Stimulated activated naive CD8-positive, alpha-beta T cell treated with anti-CD3 and anti-CD28 coated beads, Interleukin-15, Interleukin-2, amounts not matched to agents 100 ng/mL and 50 ng/mL, for 24 hours (primary cell): ENCODE measurements at regions not wholly inside any gene's neighbourhood (a gene's known extent, or its start where the extent isn't known, plus 50 kb on each side); places are given as distances from the start of the nearest gene placed in this dataset.
A peak's percentile ranks its signal among the peaks of the same experiment; 100 is the strongest.
"Not testable (repeated sequence)": the region's sequence is repeated elsewhere in the genome, so short reads cannot be mapped to it uniquely, and the experiment has no call there.

Source experiments
- H3K27ac Mint-ChIP-seq: one replicate; pipeline ENCODE4 v1.8.0; 2021; ENCODE audit warnings: mild to moderate bottlenecking, mixed read lengths
- H3K27me3 Mint-ChIP-seq: one replicate; pipeline ENCODE4 v1.8.0; 2021; ENCODE audit warnings: mixed read lengths
- H3K36me3 Mint-ChIP-seq: one replicate; pipeline ENCODE4 v1.8.0; 2021; ENCODE audit warnings: low read depth, mixed read lengths
- H3K4me1 Mint-ChIP-seq: one replicate; pipeline ENCODE4 v1.8.0; 2021; ENCODE audit warnings: low read depth, mixed read lengths
- H3K4me3 Mint-ChIP-seq: one replicate; pipeline ENCODE4 v1.8.0; 2021; ENCODE audit warnings: mild to moderate bottlenecking, mixed read lengths
- H3K9me3 Mint-ChIP-seq: one replicate; pipeline ENCODE4 v1.8.0; 2021; ENCODE audit warnings: mixed read lengths

DNA sequence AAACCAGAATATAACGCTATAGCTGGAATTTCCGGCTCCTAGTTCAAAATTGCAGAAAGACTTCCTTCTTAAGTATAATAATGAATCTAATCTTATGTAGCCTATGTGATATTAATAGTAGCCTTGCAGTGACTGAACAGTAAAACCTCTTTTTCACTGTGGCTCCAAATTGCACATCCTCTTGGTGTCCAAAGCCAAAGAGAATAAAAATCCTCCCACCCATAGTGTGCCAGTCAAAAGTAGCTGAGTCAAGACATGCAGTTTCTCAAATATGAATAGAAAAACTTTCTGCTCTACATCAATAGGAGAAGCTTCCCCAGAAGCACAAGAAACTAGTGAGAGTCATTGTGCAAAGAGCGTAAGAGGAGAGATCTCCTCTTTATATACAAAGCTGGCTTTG, 76.0 kb upstream of the PICALM start:
- H3K4me3 Mint-ChIP-seq, result no peak overlapping the region
- H3K27me3 Mint-ChIP-seq, result no peaks in the 10 kb centered on the region
- H3K9me3 Mint-ChIP-seq, result no peaks in the 10 kb centered on the region
- H3K4me1 Mint-ChIP-seq, result peaks cover 43% of the 10 kb centered on the region
- no peak overlapping the region for H3K27ac Mint-ChIP-seq
- H3K36me3 Mint-ChIP-seq, result no peaks in the 10 kb centered on the region

DNA sequence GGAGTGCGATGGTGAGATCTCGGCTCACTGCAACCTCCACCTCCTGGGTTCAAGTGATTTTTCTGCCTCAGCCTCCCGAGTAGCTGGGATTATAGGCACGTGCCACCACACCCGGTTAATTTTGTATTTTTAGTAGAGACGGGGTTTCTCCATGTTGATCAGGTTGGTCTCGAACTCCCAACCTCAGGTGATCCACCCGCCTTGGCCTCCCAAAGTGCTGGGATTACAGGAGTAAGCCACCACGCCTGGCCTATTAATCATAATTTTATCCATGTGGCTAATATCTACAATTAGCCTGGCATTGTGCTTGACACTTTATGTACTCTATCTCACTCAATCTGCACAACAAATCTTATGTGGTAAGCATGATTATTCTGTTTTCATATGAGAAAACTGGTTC, 75.2 kb upstream of the PICALM start:
- H3K27me3 Mint-ChIP-seq, H3K9me3 Mint-ChIP-seq, H3K36me3 Mint-ChIP-seq, H3K27ac Mint-ChIP-seq, H3K4me3 Mint-ChIP-seq: not testable (repeated sequence)
- H3K4me1 Mint-ChIP-seq, result peaks cover 48% of the 10 kb centered on the region

DNA sequence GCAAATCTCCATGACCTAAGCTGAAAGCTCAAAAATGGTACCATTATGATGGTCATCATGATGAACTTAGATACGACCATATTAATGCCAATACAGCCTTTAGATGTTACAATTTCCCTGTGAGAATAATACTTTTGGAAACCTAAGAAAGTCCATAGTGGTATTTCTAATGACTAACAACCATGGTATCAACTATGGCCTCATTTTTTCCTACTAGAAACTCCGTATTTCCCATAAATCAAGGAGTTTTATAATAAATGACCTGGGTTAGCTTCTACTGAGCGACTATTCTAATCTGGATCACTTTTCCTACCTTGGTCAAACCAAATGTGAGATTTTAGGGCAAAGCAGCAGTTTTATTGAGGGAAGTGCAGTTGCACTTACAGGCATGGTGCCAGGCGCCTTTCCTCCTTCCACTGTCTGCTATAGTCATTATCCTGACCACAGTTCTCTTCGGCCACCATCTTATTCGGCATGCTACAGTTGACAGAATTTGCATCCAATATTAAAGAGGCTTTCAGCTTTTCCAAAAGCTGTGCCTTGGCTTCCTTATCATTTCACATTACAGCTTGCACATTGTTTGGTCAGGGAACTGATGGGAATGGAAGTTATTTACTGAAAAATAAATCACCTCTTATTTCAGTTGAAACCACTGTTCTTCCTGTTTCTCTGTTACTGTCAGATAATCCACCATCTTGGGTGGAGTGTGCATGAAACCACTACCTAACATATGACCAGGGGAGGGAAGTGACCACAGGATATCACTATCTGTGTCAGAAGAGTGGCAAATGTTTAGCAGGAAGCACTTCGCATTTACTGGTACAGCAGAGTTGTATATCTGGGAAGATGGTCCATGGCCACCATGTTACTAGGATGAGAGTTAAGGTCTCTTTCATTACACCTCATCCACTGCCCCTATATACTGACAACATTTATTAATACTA, 74.5 kb upstream of the PICALM start:
- peaks cover 55% of the 10 kb centered on the region for H3K4me1 Mint-ChIP-seq
- no peaks in the 10 kb centered on the region for H3K36me3 Mint-ChIP-seq
- no peak overlapping the region for H3K4me3 Mint-ChIP-seq
- H3K9me3 Mint-ChIP-seq, result no peaks in the 10 kb centered on the region
- H3K27me3 Mint-ChIP-seq, result no peaks in the 10 kb centered on the region
- H3K27ac Mint-ChIP-seq, result no peak overlapping the region

DNA sequence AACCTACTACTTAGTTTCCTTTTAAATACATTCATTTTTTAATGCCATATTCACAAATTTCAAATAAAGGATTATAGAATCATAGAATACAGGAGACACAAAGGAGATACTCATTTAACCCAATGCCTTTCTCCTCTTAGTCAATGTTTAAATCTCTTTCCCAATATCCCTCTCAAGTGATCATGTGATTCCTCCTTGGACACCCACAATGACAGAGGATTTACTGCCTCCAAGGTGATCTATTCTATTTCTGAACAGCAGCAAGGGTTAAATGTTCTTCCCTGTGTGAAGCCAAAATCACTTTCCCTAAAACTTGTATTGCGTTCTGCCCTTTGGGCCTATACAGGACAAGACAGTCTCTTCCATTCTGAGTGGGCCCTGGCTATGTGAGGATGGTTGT, 73.3 kb upstream of the PICALM start:
- Mint-ChIP-seq H3K27ac (no peak overlapping the region), H3K4me3 (no peak overlapping the region), H3K27me3 (no peaks in the 10 kb centered on the region), H3K9me3 (no peaks in the 10 kb centered on the region), H3K36me3 (no peaks in the 10 kb centered on the region), H3K4me1 (peaks cover 57% of the 10 kb centered on the region)

DNA sequence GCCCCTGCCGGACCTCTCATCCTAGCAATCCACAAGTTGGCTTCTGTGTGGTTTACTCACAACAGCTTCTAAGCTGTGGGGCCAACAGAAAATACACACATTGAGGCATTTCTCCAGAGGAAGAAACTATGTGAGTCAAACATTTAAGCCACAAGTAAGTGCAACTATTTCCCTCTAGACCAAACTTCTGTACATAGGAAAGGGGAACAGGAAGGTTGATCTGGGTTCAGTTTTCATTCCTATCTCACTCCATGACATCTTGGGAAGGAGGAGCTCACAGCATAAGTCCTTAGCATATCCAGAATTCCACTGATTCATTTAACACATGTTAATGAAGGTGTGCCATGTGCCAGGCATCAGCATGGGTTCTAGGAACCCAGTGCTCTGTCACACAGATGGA, 72.8 kb upstream of the PICALM start:
- Mint-ChIP-seq H3K4me3 (no peak overlapping the region), H3K27ac (no peak overlapping the region)

DNA sequence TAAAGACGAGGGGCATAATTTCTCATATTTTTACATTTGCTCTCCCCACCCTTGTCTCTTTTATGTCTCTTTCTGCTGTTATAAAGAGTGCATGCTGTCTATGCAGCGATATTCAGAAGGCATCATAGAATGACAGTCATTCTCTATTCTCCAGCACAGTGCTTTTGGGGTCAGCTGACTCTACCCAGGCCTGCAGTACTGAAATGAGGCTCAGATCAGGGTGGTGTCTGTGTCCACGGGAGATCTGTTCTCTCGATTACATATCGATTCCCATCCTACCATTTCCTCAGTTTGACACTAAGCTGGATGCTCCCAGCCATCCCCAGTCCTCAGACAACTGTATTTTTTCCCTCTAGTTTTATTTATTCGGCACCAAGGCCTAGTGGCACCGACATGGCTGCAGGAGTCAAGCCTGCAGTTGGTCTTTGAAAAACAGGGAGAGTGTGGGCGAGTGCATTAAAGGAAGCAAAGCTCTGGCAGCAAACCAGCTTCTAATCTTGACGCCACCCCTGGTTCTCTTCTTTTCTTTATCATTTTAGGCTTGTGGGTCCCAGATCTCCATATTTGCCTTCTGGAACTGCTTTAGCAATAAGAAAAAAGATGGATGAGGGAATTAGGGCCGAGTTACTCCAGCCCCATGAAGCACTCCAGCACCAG, 71.6 kb upstream of the PICALM start:
- Mint-ChIP-seq H3K36me3 (no peaks in the 10 kb centered on the region), H3K4me1 (peaks cover 57% of the 10 kb centered on the region), H3K4me3 (no peak overlapping the region), H3K9me3 (no peaks in the 10 kb centered on the region), H3K27me3 (no peaks in the 10 kb centered on the region), H3K27ac (no peak overlapping the region)

More for the DNA sequence above, 72.8 kb upstream of the PICALM start:
- Mint-ChIP-seq H3K4me1 (peaks cover 57% of the 10 kb centered on the region), H3K9me3 (no peaks in the 10 kb centered on the region), H3K27me3 (no peaks in the 10 kb centered on the region), H3K36me3 (no peaks in the 10 kb centered on the region)

DNA sequence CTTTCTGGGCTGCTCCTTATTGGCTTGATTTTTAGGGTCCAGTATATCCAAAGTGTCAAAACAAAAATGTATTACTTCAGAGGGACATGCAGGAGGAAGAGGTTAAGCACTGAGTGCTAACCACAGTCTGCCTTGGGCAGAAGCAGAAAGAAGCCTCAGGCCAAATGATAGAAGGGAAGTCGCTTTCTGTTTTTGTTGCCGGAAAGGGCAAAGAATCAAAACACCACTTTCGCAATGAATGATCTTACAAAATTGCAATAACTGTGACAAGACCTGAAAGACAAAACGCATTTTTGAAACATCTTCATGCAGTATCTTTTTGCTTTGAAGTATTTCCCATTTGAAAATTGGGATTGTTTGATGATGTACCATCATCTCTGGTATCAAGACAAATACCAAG, 70.1 kb upstream of the PICALM start:
- Mint-ChIP-seq H3K27ac (peak overlapping the region; percentile 59), H3K4me3 (peak overlapping the region; percentile 50), H3K36me3 (no peaks in the 10 kb centered on the region), H3K4me1 (peaks cover 49% of the 10 kb centered on the region), H3K9me3 (no peaks in the 10 kb centered on the region), H3K27me3 (no peaks in the 10 kb centered on the region)

DNA sequence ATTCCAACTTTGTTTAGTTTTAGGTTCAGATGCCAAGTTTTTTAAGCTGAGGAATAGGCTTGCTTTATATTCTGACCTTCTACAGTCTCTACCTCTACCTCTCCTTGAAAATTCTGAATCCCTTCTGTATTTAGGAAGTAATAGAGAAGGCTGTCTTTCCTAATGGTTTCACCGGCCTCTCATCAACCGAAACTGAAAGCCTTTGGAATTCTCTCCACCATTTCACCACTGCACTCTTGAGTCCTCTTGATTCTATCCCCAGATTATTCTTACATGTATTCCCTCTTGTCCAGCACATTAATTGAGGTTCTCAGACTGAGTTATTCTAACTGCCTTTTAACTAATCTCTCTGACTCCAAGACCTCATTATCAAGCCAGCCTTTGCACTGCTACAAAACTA, 67.7 kb upstream of the PICALM start:
- Mint-ChIP-seq H3K4me3 (no peak overlapping the region), H3K27me3 (no peaks in the 10 kb centered on the region), H3K27ac (no peak overlapping the region), H3K9me3 (no peaks in the 10 kb centered on the region), H3K4me1 (peaks cover 25% of the 10 kb centered on the region), H3K36me3 (no peaks in the 10 kb centered on the region)

DNA sequence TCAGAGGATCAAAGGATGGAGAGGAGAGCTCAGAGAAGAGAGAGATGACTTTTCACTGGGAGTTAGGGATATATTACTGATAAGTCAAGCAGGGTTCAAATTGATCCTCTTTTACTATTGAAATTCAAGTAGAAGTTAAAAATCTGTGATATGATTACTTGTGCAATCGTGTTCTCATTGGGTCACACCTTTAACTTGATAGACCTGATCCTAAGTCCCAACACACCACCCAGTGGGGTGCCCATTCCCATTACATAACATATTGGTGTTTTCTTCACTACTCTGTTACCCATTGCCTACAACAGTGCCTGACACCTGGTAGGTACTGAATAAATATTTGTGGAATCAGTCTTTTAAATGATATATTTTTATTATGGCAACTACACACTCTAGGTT, 66.4 kb upstream of the PICALM start:
- no peaks in the 10 kb centered on the region for H3K9me3 Mint-ChIP-seq
- H3K27me3 Mint-ChIP-seq, result no peaks in the 10 kb centered on the region
- H3K27ac Mint-ChIP-seq, result no peak overlapping the region
- H3K4me3 Mint-ChIP-seq, result no peak overlapping the region
- H3K36me3 Mint-ChIP-seq, result no peaks in the 10 kb centered on the region
- H3K4me1 Mint-ChIP-seq, result peaks cover 18% of the 10 kb centered on the region

DNA sequence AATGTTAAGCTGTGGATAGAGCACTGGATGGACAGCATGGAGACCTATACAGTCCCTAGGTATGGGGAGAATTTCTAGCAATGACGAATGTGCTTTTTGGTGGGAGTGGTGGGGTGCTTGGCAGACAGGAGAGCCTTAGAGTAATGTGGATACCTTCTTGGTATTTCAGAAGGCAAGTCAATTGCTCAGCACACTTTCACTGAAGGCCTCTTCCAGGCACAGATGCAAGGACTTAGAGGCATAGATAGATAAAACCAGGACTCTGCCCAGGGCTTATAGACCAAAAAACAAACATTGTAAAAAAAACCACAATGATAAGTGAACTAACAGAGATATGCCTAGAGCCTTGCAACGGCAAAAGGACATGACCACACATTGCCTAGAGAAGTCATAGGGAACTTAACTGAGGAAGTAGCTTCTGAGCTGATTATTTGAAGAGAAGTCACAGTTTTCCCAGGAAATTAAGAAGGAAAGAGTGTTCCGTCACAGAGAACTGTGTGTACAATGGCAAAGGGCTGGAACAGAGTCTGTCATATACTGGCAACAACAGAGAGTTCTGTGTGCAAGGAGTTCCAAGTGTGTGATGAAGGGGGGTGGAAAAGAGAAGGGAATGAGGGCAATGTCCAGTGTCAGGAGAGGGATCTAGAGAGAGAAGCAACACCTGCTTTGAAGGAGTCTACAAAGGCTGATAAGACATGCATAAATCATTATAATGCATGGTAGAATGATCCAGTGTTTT, 65.9 kb upstream of the PICALM start:
- no peak overlapping the region for H3K27ac Mint-ChIP-seq
- H3K4me1 Mint-ChIP-seq, result peaks cover 12% of the 10 kb centered on the region
- H3K4me3 Mint-ChIP-seq, result no peak overlapping the region
- H3K9me3 Mint-ChIP-seq, result peaks cover under 1% of the 10 kb centered on the region
- no peaks in the 10 kb centered on the region for H3K36me3 Mint-ChIP-seq
- H3K27me3 Mint-ChIP-seq, result peaks cover under 1% of the 10 kb centered on the region

DNA sequence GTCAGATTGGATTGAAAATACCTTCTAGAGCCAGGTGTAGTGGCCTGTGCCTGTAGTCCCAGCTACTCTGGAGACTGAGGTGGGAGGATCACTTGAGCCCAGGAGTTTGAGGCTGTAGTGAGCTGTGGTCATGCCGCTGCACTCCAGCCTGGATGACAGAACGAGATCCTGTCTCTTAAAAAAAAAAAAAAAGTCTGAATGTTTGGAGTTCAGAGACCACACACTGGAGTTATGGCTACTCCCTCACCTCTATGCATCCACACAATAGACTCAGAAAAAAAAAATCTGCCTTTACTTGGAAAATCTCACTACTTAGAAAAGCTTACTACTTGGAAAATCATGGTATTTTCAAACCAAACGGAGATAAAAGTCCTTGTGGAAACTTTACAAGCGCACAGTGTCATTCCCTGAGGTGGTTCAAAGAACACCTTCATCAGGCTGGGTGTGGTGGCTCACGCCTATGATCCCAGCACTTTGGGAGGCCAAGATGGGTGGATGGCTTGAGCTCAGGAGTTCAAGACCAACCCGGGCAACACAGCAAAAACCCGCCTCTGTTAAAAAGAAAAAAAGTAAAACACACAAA, 63.9 kb upstream of the PICALM start:
- H3K4me3 Mint-ChIP-seq, result no peak overlapping the region
- peaks cover 4% of the 10 kb centered on the region for H3K9me3 Mint-ChIP-seq
- H3K27me3 Mint-ChIP-seq, result peaks cover 3% of the 10 kb centered on the region
- no peak overlapping the region for H3K27ac Mint-ChIP-seq
- H3K4me1 Mint-ChIP-seq, result no peaks in the 10 kb centered on the region
- no peaks in the 10 kb centered on the region for H3K36me3 Mint-ChIP-seq

DNA sequence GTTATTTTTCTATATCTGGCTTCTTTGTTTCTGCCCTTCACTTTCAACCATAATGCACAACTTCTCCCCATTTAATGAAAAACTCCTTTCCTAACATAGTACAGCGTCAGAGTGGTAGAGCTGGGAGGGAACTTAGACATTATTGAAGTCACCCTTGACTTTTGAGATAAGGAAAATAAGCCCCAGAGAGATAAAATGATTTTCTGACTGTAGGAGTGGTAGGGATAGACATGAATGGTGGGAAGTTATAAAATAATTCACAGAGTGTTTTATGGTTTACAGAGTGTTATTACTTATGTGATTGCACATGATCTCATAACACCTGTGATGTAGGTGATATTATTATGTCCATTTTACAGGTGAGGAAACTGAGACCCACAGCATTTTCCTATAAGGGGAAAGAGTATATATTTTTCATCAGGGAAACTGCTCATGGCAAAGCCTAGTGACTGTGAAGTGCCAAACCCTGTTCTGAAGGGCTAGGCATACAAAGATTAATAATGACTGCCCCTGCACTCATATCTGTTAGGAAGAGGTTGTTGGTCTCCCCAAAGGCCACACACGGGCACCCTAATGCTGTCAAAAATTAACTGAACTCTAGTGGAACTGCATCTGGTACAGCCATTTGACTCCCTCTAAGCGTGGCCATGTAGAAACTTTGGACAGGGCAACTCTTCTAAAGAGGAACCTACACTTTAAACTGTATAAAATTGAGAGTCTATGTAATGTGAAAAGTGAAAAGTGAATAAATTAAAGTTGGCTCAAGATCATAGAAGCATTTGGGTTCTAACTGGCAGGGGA, 61.1 kb upstream of the PICALM start:
- Mint-ChIP-seq H3K4me3 (no peak overlapping the region), H3K4me1 (peaks cover 6% of the 10 kb centered on the region), H3K27ac (no peak overlapping the region), H3K36me3 (no peaks in the 10 kb centered on the region), H3K9me3 (peaks cover 4% of the 10 kb centered on the region), H3K27me3 (peaks cover 3% of the 10 kb centered on the region)

DNA sequence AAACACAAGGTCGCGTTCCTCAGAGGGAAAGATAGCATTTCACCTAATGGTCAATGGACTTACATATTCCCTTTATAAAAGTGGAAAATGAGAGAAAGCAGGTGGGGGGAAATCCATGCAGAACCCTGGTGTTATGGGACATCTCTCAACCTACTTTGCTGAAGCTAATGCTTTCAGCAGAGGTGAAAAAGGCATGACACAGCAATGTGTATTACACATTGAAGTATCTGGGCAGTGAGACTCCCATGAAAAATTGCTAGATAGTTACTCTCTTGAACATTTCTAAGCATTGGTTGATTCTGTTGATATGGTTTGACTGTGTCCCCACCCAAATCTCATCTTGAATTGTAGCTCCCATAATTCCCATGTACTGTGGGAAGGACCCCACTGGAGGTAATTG, 60.0 kb upstream of the PICALM start:
- Mint-ChIP-seq H3K27ac (no peak overlapping the region), H3K9me3 (peaks cover 4% of the 10 kb centered on the region), H3K36me3 (no peaks in the 10 kb centered on the region), H3K27me3 (peaks cover 3% of the 10 kb centered on the region), H3K4me3 (no peak overlapping the region), H3K4me1 (peaks cover 16% of the 10 kb centered on the region)

DNA sequence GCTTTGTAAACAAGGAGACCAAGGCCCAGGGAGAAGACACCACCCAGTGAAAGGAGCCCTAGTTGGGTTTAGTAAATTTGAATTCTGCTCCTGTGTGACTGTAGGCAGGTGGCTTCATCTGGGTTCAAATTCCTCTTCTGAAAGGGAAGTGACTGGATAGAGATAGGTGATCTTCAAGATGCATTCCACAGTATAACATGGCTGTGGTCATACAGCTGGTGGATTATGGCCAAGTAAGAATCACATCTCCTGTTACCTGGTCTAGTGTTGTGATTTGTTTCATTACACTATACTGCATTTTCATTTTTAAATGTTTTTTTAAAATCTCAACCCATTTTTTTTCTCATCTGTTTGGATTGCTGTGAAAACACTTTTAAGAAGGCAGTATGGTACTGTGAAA, 58.0 kb upstream of the PICALM start:
- Mint-ChIP-seq H3K4me3 (no peak overlapping the region), H3K4me1 (peaks cover 28% of the 10 kb centered on the region), H3K9me3 (peaks cover 4% of the 10 kb centered on the region), H3K36me3 (no peaks in the 10 kb centered on the region), H3K27ac (no peak overlapping the region), H3K27me3 (peaks cover 3% of the 10 kb centered on the region)
